ENCODE measurements at regions not wholly inside any gene's neighbourhood (a gene's known extent, or its start where the extent isn't known, plus 50 kb on each side); places are given as distances from the start of the nearest gene placed in this dataset.

DNA sequence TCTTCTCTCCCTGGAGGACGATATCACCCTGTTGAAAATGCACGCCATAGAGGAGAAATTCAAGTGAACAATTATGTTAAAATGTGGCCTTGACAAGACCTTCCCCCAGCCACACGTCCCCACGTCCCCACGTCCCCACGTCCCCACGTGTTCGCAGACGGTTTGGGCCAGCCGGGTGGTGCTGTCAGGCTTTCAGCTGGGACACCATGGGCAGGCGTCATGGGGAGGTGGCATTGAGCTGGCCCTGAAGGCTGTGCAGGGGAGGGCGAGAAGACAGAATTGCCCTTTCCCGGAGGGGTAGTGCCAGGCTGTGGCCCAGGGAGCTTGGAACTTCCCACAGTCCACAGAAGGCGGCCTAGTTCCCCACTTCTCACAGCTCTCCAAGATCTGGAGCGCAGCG lies 240.7 kb upstream of the RAB6C start:
- TF ChIP-seq, protein P1, sequence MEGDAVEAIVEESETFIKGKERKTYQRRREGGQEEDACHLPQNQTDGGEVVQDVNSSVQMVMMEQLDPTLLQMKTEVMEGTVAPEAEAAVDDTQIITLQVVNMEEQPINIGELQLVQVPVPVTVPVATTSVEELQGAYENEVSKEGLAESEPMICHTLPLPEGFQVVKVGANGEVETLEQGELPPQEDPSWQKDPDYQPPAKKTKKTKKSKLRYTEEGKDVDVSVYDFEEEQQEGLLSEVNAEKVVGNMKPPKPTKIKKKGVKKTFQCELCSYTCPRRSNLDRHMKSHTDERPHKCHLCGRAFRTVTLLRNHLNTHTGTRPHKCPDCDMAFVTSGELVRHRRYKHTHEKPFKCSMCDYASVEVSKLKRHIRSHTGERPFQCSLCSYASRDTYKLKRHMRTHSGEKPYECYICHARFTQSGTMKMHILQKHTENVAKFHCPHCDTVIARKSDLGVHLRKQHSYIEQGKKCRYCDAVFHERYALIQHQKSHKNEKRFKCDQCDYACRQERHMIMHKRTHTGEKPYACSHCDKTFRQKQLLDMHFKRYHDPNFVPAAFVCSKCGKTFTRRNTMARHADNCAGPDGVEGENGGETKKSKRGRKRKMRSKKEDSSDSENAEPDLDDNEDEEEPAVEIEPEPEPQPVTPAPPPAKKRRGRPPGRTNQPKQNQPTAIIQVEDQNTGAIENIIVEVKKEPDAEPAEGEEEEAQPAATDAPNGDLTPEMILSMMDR (IDR thresholded peaks at IDR 0.05): no peak
- no peak for TF ChIP-seq EZH2phosphoT487 (IDR thresholded peaks at IDR 0.05)
- TF ChIP-seq EZH2 (IDR thresholded peaks at IDR 0.05): no peak

All from neural progenitor cell (in vitro differentiated cells).